Endothelial cell of umbilical vein (primary cell): ENCODE measurements at regions not wholly inside any gene's neighbourhood (a gene's known extent, or its start where the extent isn't known, plus 50 kb on each side); places are given as distances from the start of the nearest gene placed in this dataset.

Experiments used
- BruUV-seq: library from RNA; stranded (reverse); fragments of 400-500 nt; replicated peaks from 2 replicates; lab custom pipeline; 2021; lab: Mats Ljungman, UMichigan
- CTCF ChIA-PET: fragments of 300-600, 350-600 bp; sonication (Branson Sonifier 250); formaldehyde crosslinking; loops from one replicate; lab custom pipeline; 2021; ENCODE audit warnings: antibody characterized with exemption, inconsistent platforms; lab: Charles Lee
- POLR2A ChIA-PET: fragments of 300-600, 350-600 bp; sonication (Branson Sonifier 250); formaldehyde crosslinking; loops from one replicate; lab custom pipeline; 2021; ENCODE audit warnings: antibody characterized with exemption, inconsistent platforms; lab: Charles Lee
- DNase-seq: peaks from one replicate; pipeline ENCODE4 v3.0.0-alpha.2; 2011; ENCODE audit warnings: low read depth, low spot score
- FAIRE-seq: peaks from 2 replicates; lab custom pipeline; 2011; peaks lifted over from hg19 to GRCh38; lab: Jason Lieb, UNC
- H2AFZ ChIP-seq: 2 replicates; pipeline ENCODE4 v1.6.0; 2012; ENCODE audit warnings: low read depth, low read length, control low read depth, inconsistent platforms
- H3K27ac ChIP-seq: 2 replicates; pipeline ENCODE4 v1.5.1; 2011; ENCODE audit warnings: low read depth, mild to moderate bottlenecking, control low read depth, low read length, moderate library complexity; ENCODE audit not compliant: insufficient read depth
- H3K27me3 ChIP-seq, 2 experiments: 2 replicates each; pipeline versions ENCODE4 v1.6.0 to v1.6.1; 2011; ENCODE audit warnings: low read length in 2 of 2, mixed read lengths in 1 of 2; ENCODE audit not compliant: control insufficient read depth in 2 of 2, insufficient read depth in 2 of 2
- H3K36me3 ChIP-seq, 2 experiments: 2 replicates in 1 of 2; 3 replicates in 1 of 2; pipeline ENCODE4 v1.5.1; 2011; ENCODE audit warnings: low read length in 2 of 2, mild to moderate bottlenecking in 1 of 2, moderate library complexity in 1 of 2; ENCODE audit not compliant: control insufficient read depth in 2 of 2, insufficient read depth in 2 of 2; ENCODE audit errors: extremely low read depth in 1 of 2
- H3K4me1 ChIP-seq: 3 replicates; pipeline ENCODE4 v1.5.1; 2011; ENCODE audit warnings: mild to moderate bottlenecking, low read length; ENCODE audit not compliant: control insufficient read depth, insufficient read depth; ENCODE audit errors: extremely low read depth
- H3K4me2 ChIP-seq: 2 replicates; pipeline ENCODE4 v1.6.1; 2011; ENCODE audit warnings: low read length, control low read depth, mixed read lengths; ENCODE audit not compliant: insufficient read depth
- H3K4me3 ChIP-seq, 3 experiments: fragments of 200-600 bp in 1 of 3; sonication (generic), shearing (Covaris generic) in 1 of 3; replicated peaks in 1 of 3; 2 replicates each; pipeline ENCODE4 v1.5.1; 2011 to 2016; ENCODE audit warnings: control low read depth in 3 of 3, low read length in 3 of 3, mild to moderate bottlenecking in 2 of 3, inconsistent platforms in 1 of 3, low read depth in 1 of 3, moderate library complexity in 1 of 3; ENCODE audit not compliant: insufficient read depth in 1 of 3
- H3K79me2 ChIP-seq: 2 replicates; pipeline ENCODE4 v1.6.0; 2012; ENCODE audit warnings: low read length, inconsistent platforms; ENCODE audit not compliant: control insufficient read depth, insufficient read depth
- H3K9ac ChIP-seq: replicated peaks from 2 replicates; pipeline ENCODE3; 2011; ENCODE audit warnings: low read length, control low read depth; ENCODE audit not compliant: insufficient read depth; ENCODE audit errors: extremely low read depth
- H3K9me1 ChIP-seq: replicated peaks from 3 replicates; pipeline ENCODE4 v1.6.0; 2011; ENCODE audit warnings: mild to moderate bottlenecking, low read length; ENCODE audit not compliant: control insufficient read depth, insufficient read depth; ENCODE audit errors: extremely low read depth
- H3K9me3 ChIP-seq: replicated peaks from 2 replicates; pipeline ENCODE4 v1.5.1; 2012; ENCODE audit warnings: low read length, inconsistent platforms; ENCODE audit not compliant: control insufficient read depth, insufficient read depth
- H4K20me1 ChIP-seq: replicated peaks from 2 replicates; pipeline ENCODE3; 2011; ENCODE audit warnings: mild to moderate bottlenecking, low read length; ENCODE audit not compliant: control insufficient read depth, insufficient read depth; ENCODE audit errors: extremely low read depth
- CTCF ChIP-seq, 2 donors: IDR thresholded peaks; 1 replicate in 1 of 2; 2 replicates in 1 of 2; pipeline ENCODE4 v1.5.1; 2011; ENCODE audit warnings: low read length in 2 of 2, mild to moderate bottlenecking in 2 of 2, moderate library complexity in 2 of 2, control low read depth in 1 of 2, inconsistent platforms in 1 of 2, low read depth in 1 of 2; ENCODE audit not compliant: insufficient read depth in 1 of 2; ENCODE audit errors: extremely low read depth in 1 of 2
- EZH2 ChIP-seq: IDR thresholded peaks from 2 replicates; pipeline ENCODE4 v1.6.1; 2012; ENCODE audit warnings: borderline replicate concordance, low read depth, mild to moderate bottlenecking, moderate library complexity, low read length, inconsistent platforms; ENCODE audit not compliant: severe bottlenecking
- FOS ChIP-seq: IDR thresholded peaks from 2 replicates; pipeline ENCODE4 v1.6.1; 2011; ENCODE audit warnings: mild to moderate bottlenecking, low read length, moderate library complexity, borderline replicate concordance; ENCODE audit not compliant: insufficient read depth
- GATA2 ChIP-seq: IDR thresholded peaks from 2 replicates; pipeline ENCODE4 v1.7.0; 2011; ENCODE audit warnings: low read depth, mild to moderate bottlenecking, moderate library complexity, mixed read lengths, low read length; ENCODE audit not compliant: insufficient read length, insufficient read depth
- JUN ChIP-seq: IDR thresholded peaks from 2 replicates; pipeline ENCODE4 v1.6.1; 2011; ENCODE audit warnings: borderline replicate concordance, low read depth; ENCODE audit not compliant: insufficient read length, insufficient read depth
- MYC ChIP-seq: IDR thresholded peaks from one replicate; pipeline ENCODE4 v1.6.1; 2011; ENCODE audit warnings: mild to moderate bottlenecking, low read depth, low read length
- POLR2A ChIP-seq: IDR thresholded peaks from 2 replicates; pipeline ENCODE4 v1.6.1; 2012; ENCODE audit warnings: low read depth, mild to moderate bottlenecking, control low read depth, low read length
- dilution Hi-C: fragments of 300-500 bp; cut with MboI; formaldehyde crosslinking; loops from one replicate; pipeline ENCODE4 v1.15.0; 2019; ENCODE audit warnings: low sequenced_read_pairs; ENCODE audit not compliant: extremely low pct_ligation_motif_present
- intact Hi-C: fragments of 100-400 bp; cut with micrococcal nuclease; formaldehyde crosslinking; loops from one replicate; pipeline ENCODE4 v1.10.0; 2022
- TF ChIP-seq, protein P1 (sequence below): IDR thresholded peaks from 2 replicates; pipeline ENCODE4 v1.6.1; 2011; ENCODE audit not compliant: insufficient read depth, insufficient read length

DNA sequence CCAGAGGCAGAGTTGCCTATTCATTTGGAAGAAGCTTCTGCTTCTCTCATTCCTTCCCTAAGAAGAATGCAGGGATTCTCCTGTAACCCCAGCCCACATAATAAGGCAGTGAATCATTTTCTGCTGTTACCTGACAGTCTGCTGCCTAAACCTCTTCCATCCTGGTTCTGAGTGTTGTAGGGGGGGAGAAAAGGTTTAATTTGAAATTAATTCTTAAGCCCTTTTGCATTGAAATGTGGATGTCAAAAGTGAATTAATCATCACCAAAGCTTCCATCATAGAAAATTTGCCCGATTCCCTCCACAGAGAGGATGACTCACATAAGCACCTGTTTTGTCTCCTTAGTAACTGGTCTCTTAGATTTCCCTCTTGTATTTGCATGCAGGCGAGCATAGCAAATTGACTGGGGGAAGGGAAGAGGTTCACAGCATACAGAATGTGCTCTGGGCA lies 146.7 kb upstream of the FNDC3A start:
- no peak for DNase-seq

More for the DNA sequence above, 146.7 kb upstream of the FNDC3A start:
- no peaks in the 10 kb centered on the region for H3K9me1 ChIP-seq
- no peak overlapping the region for H3K4me2 ChIP-seq
- dilution Hi-C loops (no loop called here), intact Hi-C loops (no loop called here)
- CTCF ChIA-PET: no interaction called here
- no peaks in the 10 kb centered on the region for H4K20me1 ChIP-seq
- no peaks in the 10 kb centered on the region for H3K79me2 ChIP-seq
- BruUV-seq: no TSS peak
- no peak overlapping the region for H3K9ac ChIP-seq
- FAIRE-seq: no peak
- no peak for TF ChIP-seq MYC
- TF ChIP-seq EZH2: no peak
- TF ChIP-seq FOS: no peak
- TF ChIP-seq CTCF (IDR thresholded peaks at IDR 0.05; ENCODE audit: extremely low read depth in 1 of 2, insufficient read depth in 1 of 2, low read depth in 1 of 2, low read length in 2 of 2): no peak
- no peak for TF ChIP-seq GATA2
- TF ChIP-seq, protein P1, sequence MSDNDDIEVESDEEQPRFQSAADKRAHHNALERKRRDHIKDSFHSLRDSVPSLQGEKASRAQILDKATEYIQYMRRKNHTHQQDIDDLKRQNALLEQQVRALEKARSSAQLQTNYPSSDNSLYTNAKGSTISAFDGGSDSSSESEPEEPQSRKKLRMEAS: no peak
- no peak for TF ChIP-seq JUN
- no peak for TF ChIP-seq POLR2A
- H3K36me3 ChIP-seq: no peaks in the 10 kb centered on the region
- H3K4me1 ChIP-seq: no peaks in the 10 kb centered on the region
- POLR2A ChIA-PET: no interaction called here
- H3K9me3 ChIP-seq: no peaks in the 10 kb centered on the region
- H3K4me3 ChIP-seq: no peak overlapping the region
- H2AFZ ChIP-seq: no peak overlapping the region
- H3K27ac ChIP-seq: no peak overlapping the region
- no peaks in the 10 kb centered on the region for H3K27me3 ChIP-seq
